Calu3 (cell line): ENCODE measurements at regions not wholly inside any gene's neighbourhood (a gene's known extent, or its start where the extent isn't known, plus 50 kb on each side); places are given as distances from the start of the nearest gene placed in this dataset.

ENCODE experiments used
- BruUV-seq: library from RNA; stranded (reverse); fragments of 400-500 nt; replicated peaks from 2 replicates; lab custom pipeline; 2021; lab: Mats Ljungman, UMichigan
- CTCF ChIA-PET: fragments of 300-600 bp; sonication (Branson Sonifier 250); formaldehyde crosslinking; loops from one replicate; lab custom pipeline; 2022; ENCODE audit warnings: antibody characterized with exemption; lab: Charles Lee
- DNase-seq: peaks from one replicate; pipeline ENCODE4 v3.0.0; 2022
- H3K27ac Mint-ChIP-seq: one replicate; pipeline ENCODE4 v1.8.0; 2022; ENCODE audit warnings: mixed read lengths; ENCODE audit not compliant: unreplicated experiment
- H3K27me3 Mint-ChIP-seq: one replicate; pipeline ENCODE4 v1.8.0; 2022; ENCODE audit warnings: mixed read lengths; ENCODE audit not compliant: unreplicated experiment
- H3K36me3 Mint-ChIP-seq: one replicate; pipeline ENCODE4 v1.8.0; 2022; ENCODE audit warnings: mild to moderate bottlenecking, moderate library complexity, mixed read lengths; ENCODE audit not compliant: insufficient read depth, unreplicated experiment
- H3K4me1 Mint-ChIP-seq: one replicate; pipeline ENCODE4 v1.8.0; 2022; ENCODE audit warnings: mild to moderate bottlenecking, low read depth, mixed read lengths; ENCODE audit not compliant: unreplicated experiment
- H3K4me3 Mint-ChIP-seq: one replicate; pipeline ENCODE4 v1.8.0; 2022; ENCODE audit warnings: mild to moderate bottlenecking, low read depth, moderate library complexity, mixed read lengths; ENCODE audit not compliant: unreplicated experiment
- H3K9me3 Mint-ChIP-seq: one replicate; pipeline ENCODE4 v1.8.0; 2022; ENCODE audit warnings: low read depth, mixed read lengths; ENCODE audit not compliant: unreplicated experiment
- intact Hi-C: fragments of 100-400 bp; cut with micrococcal nuclease; formaldehyde crosslinking; loops from one replicate; pipeline ENCODE4 v1.10.0; 2022; ENCODE audit not compliant: unreplicated experiment
- TF ChIP-seq, protein P1 (sequence below): fragments of 200-600 bp; IDR thresholded peaks from one replicate; pipeline ENCODE4 v1.8.0; 2022; ENCODE audit warnings: antibody characterized with exemption; ENCODE audit not compliant: unreplicated experiment

DNA sequence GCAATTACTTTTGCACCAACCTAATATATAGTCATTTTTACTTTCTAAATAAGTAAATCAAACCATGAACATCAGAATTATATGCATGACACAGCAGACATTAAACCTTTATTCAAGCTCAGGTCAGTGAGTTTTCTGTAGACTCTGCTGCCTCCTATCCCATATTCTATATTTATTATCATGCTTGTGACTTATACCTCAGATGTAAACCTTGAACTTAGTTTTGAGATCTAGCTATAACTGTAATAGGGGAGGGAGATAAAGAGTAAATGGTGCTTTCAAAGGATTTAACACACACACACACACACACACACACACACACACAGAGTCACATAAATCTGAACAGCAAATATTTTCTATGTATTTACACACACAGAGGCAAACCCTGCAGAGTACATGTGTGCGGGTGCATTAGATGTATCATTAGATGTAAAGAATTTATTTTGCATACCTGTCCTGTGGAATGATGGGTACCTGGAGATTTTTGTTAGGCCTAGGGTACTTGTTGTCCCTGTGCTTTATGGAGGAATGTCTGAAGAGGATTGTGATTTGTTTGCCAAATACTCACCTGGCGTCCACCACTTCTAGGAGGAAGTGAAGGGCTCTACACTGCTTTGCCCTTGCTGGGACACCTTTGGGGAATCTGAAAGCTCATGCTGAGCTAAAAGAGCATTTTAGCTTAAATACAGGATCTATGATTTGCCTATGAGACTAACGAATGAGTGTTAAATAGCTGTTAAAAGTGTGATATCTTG, 521.9 kb downstream of the KLF5 start:
- Mint-ChIP-seq H3K9me3 (no peaks in the 10 kb centered on the region), H3K27ac (no peak overlapping the region), H3K4me3 (no peak overlapping the region), H3K27me3 (no peaks in the 10 kb centered on the region), H3K36me3 (no peaks in the 10 kb centered on the region), H3K4me1 (no peaks in the 10 kb centered on the region)
- CTCF ChIA-PET: no interaction called here
- TF ChIP-seq, protein P1, sequence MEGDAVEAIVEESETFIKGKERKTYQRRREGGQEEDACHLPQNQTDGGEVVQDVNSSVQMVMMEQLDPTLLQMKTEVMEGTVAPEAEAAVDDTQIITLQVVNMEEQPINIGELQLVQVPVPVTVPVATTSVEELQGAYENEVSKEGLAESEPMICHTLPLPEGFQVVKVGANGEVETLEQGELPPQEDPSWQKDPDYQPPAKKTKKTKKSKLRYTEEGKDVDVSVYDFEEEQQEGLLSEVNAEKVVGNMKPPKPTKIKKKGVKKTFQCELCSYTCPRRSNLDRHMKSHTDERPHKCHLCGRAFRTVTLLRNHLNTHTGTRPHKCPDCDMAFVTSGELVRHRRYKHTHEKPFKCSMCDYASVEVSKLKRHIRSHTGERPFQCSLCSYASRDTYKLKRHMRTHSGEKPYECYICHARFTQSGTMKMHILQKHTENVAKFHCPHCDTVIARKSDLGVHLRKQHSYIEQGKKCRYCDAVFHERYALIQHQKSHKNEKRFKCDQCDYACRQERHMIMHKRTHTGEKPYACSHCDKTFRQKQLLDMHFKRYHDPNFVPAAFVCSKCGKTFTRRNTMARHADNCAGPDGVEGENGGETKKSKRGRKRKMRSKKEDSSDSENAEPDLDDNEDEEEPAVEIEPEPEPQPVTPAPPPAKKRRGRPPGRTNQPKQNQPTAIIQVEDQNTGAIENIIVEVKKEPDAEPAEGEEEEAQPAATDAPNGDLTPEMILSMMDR: no peak
- BruUV-seq: no TSS peak
- no peak for DNase-seq
- intact Hi-C loops: no loop called here

DNA sequence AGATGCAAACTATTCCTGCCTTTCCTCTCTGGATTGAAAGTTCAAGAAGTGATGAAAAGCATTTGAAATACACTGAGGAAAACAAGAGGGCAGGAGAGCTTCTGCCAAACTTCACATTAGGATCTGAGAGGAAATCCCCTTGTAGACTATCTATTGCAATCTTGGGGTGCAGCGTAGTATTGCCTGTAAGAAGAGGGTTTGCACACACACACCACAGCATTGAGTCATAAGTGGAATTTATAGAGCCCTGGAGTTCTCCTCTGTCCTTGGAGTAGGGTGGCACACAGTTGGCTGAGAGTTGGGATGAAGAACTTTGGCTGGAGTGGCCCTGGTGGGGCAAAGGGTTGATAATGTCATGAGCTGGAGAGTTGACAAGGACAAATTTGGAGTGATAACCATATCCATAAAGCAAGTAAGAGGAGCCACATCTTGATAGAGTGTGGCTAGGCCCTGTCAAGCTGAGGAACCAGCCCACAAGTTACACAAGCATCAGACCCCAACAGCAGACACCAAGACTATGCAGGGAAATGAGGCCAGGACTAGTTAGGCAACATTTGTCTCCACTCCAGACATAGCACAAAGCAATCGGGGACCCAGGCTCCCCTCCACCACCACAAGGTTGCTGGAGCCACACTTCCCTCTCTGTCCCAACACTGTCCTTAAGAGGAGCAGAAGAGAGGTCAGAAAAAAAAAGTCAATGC, 520.9 kb downstream of the KLF5 start:
- H3K4me1 Mint-ChIP-seq: no peaks in the 10 kb centered on the region
- no peaks in the 10 kb centered on the region for H3K36me3 Mint-ChIP-seq
- CTCF ChIA-PET: no interaction called here
- H3K9me3 Mint-ChIP-seq: no peaks in the 10 kb centered on the region
- H3K27ac Mint-ChIP-seq: no peak overlapping the region
- no peaks in the 10 kb centered on the region for H3K27me3 Mint-ChIP-seq
- TF ChIP-seq, protein P1: no peak
- no peak for DNase-seq
- intact Hi-C loops: no loop called here
- no peak overlapping the region for H3K4me3 Mint-ChIP-seq
- BruUV-seq: no TSS peak

DNA sequence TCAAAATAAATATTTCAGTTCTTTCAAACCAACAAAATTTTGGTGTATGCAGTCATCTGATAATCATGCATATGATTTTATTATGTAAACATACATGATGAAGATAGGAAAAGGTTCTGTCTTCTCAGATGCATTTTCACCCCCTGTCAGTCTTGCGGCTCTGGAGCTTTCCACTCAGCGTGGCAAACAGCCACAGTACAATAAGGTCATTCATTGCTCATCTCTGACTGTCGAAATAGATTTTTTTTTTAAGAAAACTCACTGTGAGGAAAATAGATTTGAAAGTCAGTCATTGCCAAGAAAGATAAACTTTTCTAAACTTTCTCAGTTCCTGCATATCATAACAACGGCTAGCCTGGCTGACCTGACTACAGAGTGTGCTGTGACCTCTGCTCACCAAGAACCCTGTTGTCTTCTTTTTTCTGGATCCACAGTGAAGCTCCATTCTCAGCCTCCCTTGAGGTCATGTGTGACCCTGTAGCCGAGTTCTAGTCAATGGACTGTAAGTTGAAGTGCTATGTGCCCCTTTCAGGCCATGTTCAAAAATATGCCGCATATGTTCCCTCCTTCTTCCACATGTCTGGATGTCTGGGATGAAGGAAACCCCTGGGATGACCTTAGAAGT, 519.6 kb downstream of the KLF5 start:
- CTCF ChIA-PET: no interaction called here
- Mint-ChIP-seq H3K36me3 (no peaks in the 10 kb centered on the region), H3K4me1 (no peaks in the 10 kb centered on the region), H3K27ac (no peak overlapping the region), H3K27me3 (no peaks in the 10 kb centered on the region), H3K9me3 (no peaks in the 10 kb centered on the region), H3K4me3 (no peak overlapping the region)
- no peak for DNase-seq
- intact Hi-C loops: no loop called here
- TF ChIP-seq, protein P1: no peak
- no TSS peak for BruUV-seq

DNA sequence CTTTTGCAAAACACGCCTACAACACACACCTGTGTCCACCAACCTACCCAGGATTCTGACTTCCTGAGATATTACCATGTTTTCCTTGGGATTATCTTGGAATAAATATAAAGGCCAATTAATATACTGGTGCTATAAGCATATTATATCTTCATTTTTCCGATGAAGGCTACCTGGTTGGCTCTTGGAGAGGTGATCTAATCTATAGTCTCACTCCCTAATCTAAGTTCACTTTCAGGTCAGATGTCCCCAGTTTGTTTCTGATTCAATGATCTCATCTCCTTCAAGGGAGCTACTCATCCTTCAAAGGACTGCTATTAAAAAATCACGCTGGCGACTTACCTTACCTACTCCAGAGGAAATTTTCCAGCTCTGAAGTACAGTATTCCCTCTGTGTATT, 517.5 kb downstream of the KLF5 start:
- H3K27me3 Mint-ChIP-seq: no peaks in the 10 kb centered on the region

More for the DNA sequence above, 517.5 kb downstream of the KLF5 start:
- TF ChIP-seq, protein P1: no peak
- no peak for DNase-seq
- no peaks in the 10 kb centered on the region for H3K36me3 Mint-ChIP-seq
- no peak overlapping the region for H3K27ac Mint-ChIP-seq
- BruUV-seq: no TSS peak
- CTCF ChIA-PET: no interaction called here
- no peak overlapping the region for H3K4me3 Mint-ChIP-seq
- no peaks in the 10 kb centered on the region for H3K4me1 Mint-ChIP-seq
- no peaks in the 10 kb centered on the region for H3K9me3 Mint-ChIP-seq
- intact Hi-C loops: no loop called here
